Neural progenitor cell (in vitro differentiated cells): ENCODE measurements at regions not wholly inside any gene's neighbourhood (a gene's known extent, or its start where the extent isn't known, plus 50 kb on each side); places are given as distances from the start of the nearest gene placed in this dataset.

Experiments
- DNase-seq: peaks from one replicate; pipeline ENCODE4 v3.0.0-alpha.2; 2016; ENCODE audit warnings: low spot score
- H2AFZ ChIP-seq: fragments of 200-600 bp; sonication (generic); replicated peaks from 2 replicates; pipeline ENCODE4 v1.6.1; 2016; ENCODE audit warnings: antibody characterized with exemption
- H3F3A ChIP-seq: fragments of 200-600 bp; sonication (generic); 2 replicates; pipeline ENCODE4 v1.6.1; 2016; ENCODE audit warnings: antibody characterized with exemption, low read depth
- H3K27ac ChIP-seq: fragments of 200-600 bp; sonication (generic); 2 replicates; pipeline ENCODE4 v1.5.1; 2016; ENCODE audit warnings: mild to moderate bottlenecking
- H3K27me3 ChIP-seq: fragments of 200-600 bp; sonication (generic); 2 replicates; pipeline ENCODE4 v1.6.1; 2016; ENCODE audit warnings: mild to moderate bottlenecking, moderate library complexity
- H3K36me3 ChIP-seq: fragments of 200-600 bp; sonication (generic); 2 replicates; pipeline ENCODE4 v1.5.1; 2016
- H3K4me1 ChIP-seq: fragments of 200-600 bp; sonication (generic); 2 replicates; pipeline ENCODE4 v1.6.1; 2016; ENCODE audit warnings: mixed run types
- H3K4me2 ChIP-seq: fragments of 200-600 bp; sonication (generic); 2 replicates; pipeline ENCODE4 v1.6.1; 2016
- H3K4me3 ChIP-seq: fragments of 200-600 bp; sonication (generic); 2 replicates; pipeline ENCODE4 v1.5.1; 2016
- H3K79me2 ChIP-seq: fragments of 200-600 bp; sonication (generic); 2 replicates; pipeline ENCODE4 v1.6.1; 2016; ENCODE audit warnings: low read depth
- H3K9ac ChIP-seq: fragments of 200-600 bp; sonication (generic); 2 replicates; pipeline ENCODE4 v1.6.1; 2016
- H3K9me3 ChIP-seq: fragments of 200-600 bp; sonication (generic); 2 replicates; pipeline ENCODE4 v1.5.1; 2016; ENCODE audit warnings: low read depth
- H4K20me1 ChIP-seq: fragments of 200-600 bp; sonication (generic); 2 replicates; pipeline ENCODE4 v1.6.1; 2016; ENCODE audit warnings: low read depth
- H3K27ac Mint-ChIP-seq: 3 replicates; pipeline ENCODE4 v1.8.0; 2021; ENCODE audit warnings: mixed read lengths
- H3K27me3 Mint-ChIP-seq: 2 replicates; pipeline ENCODE4 v1.8.0; 2022; ENCODE audit warnings: low read depth, mild to moderate bottlenecking, inconsistent platforms, moderate library complexity, mixed read lengths; ENCODE audit not compliant: insufficient read depth
- H3K36me3 Mint-ChIP-seq: 3 replicates; pipeline ENCODE4 v1.8.0; 2021; ENCODE audit warnings: mixed read lengths
- H3K4me1 Mint-ChIP-seq: 3 replicates; pipeline ENCODE4 v1.8.0; 2021; ENCODE audit warnings: mixed read lengths
- H3K4me3 Mint-ChIP-seq: 3 replicates; pipeline ENCODE4 v1.8.0; 2021; ENCODE audit warnings: mild to moderate bottlenecking, moderate library complexity, mixed read lengths
- H3K9me3 Mint-ChIP-seq: 3 replicates; pipeline ENCODE4 v1.8.0; 2020; ENCODE audit warnings: mixed read lengths
- EZH2 ChIP-seq: fragments of 200-600 bp; sonication (generic); IDR thresholded peaks from 2 replicates; pipeline ENCODE4 v1.6.1; 2017; ENCODE audit warnings: antibody characterized with exemption, mild to moderate bottlenecking, moderate library complexity
- EZH2phosphoT487 ChIP-seq: fragments of 200-600 bp; sonication (generic); IDR thresholded peaks from 2 replicates; pipeline ENCODE4 v1.6.1; 2017; ENCODE audit warnings: antibody characterized with exemption
- TF ChIP-seq, protein P1 (sequence below): fragments of 200-600 bp; sonication (generic); IDR thresholded peaks from 2 replicates; pipeline ENCODE4 v1.5.1; 2017; ENCODE audit warnings: antibody characterized with exemption, mild to moderate bottlenecking

GRCh38 chr12:13745111-13745860 is 236.1 kb downstream of the GRIN2B start:
- no peaks in the 10 kb centered on the region for H3K36me3 Mint-ChIP-seq
- Histone ChIP-seq H2AFZ (no peak overlapping the region), H3K36me3 (no peaks in the 10 kb centered on the region), H3K27ac (peak overlapping the region; percentile 85), H4K20me1 (no peaks in the 10 kb centered on the region), H3K4me1 (peaks cover 75% of the 10 kb centered on the region), H3K9me3 (no peaks in the 10 kb centered on the region), H3K9ac (no peak overlapping the region), H3K79me2 (no peaks in the 10 kb centered on the region), H3K27me3 (no peaks in the 10 kb centered on the region), H3K4me3 (peak overlapping the region; percentile 31), H3K4me2 (peak overlapping the region; percentile 77), H3F3A (peaks cover 52% of the 10 kb centered on the region)
- TF ChIP-seq EZH2, result no peak
- TF ChIP-seq, protein P1, sequence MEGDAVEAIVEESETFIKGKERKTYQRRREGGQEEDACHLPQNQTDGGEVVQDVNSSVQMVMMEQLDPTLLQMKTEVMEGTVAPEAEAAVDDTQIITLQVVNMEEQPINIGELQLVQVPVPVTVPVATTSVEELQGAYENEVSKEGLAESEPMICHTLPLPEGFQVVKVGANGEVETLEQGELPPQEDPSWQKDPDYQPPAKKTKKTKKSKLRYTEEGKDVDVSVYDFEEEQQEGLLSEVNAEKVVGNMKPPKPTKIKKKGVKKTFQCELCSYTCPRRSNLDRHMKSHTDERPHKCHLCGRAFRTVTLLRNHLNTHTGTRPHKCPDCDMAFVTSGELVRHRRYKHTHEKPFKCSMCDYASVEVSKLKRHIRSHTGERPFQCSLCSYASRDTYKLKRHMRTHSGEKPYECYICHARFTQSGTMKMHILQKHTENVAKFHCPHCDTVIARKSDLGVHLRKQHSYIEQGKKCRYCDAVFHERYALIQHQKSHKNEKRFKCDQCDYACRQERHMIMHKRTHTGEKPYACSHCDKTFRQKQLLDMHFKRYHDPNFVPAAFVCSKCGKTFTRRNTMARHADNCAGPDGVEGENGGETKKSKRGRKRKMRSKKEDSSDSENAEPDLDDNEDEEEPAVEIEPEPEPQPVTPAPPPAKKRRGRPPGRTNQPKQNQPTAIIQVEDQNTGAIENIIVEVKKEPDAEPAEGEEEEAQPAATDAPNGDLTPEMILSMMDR, result no peak
- no peak for TF ChIP-seq EZH2phosphoT487
- H3K27me3 Mint-ChIP-seq, result peaks cover 10% of the 10 kb centered on the region
- peaks cover 61% of the 10 kb centered on the region for H3K4me1 Mint-ChIP-seq
- peak overlapping the region; percentile 64 for H3K4me3 Mint-ChIP-seq
- DNase-seq, result peak; percentile 73
- H3K9me3 Mint-ChIP-seq, result peaks cover 4% of the 10 kb centered on the region
- H3K27ac Mint-ChIP-seq, result peak overlapping the region; percentile 81

DNA sequence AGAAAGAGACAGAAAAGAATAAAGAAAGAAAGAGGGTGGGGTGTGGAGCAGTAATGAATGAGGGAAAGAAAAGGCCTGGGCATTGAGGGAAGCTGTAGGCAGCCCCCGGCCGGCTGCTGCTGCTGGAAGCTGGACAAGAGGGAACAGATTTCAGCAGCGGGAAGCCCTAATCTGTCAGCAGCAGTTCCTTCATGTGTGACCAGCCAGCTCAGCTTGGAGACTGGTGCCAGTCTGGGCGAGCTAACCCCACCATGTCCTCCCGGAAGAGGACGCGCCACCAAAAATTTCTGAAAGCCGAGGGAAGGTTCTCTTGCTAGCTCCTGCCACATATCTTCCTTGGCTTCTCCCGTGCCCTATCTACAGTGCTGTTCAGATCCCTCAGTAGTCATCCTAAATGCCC is 236.8 kb downstream of the GRIN2B start:
- Mint-ChIP-seq H3K27ac (peak overlapping the region; percentile 81), H3K4me1 (peaks cover 58% of the 10 kb centered on the region), H3K36me3 (no peaks in the 10 kb centered on the region)

DNA sequence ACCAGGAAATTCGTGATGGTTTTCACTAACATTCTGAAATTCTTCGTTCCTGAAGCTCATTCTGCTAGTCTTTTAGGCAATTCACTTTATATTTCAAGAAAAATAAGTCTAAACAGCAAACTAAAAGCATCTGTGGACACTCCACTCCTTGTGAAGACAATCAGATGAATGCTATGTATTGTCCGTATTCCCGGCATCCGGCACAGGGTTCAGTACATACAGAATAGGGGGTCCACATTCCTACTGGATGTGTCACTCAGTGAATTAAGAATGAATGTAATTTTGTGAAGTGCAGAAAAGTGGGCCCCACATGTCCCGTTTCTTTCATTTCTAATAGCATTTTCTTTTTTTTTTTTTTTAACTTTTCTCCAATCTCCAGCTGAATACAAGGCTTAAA is 241.3 kb downstream of the GRIN2B start:
- H3K4me2 ChIP-seq, result no peak overlapping the region
- Mint-ChIP-seq H3K27me3 (peaks cover 7% of the 10 kb centered on the region), H3K4me1 (peaks cover 32% of the 10 kb centered on the region), H3K36me3 (no peaks in the 10 kb centered on the region), H3K4me3 (no peak overlapping the region), H3K9me3 (peaks cover 4% of the 10 kb centered on the region), H3K27ac (no peak overlapping the region)
- H2AFZ ChIP-seq, result peak overlapping the region; percentile 10
- no peaks in the 10 kb centered on the region for H3K27me3 ChIP-seq
- no peaks in the 10 kb centered on the region for H4K20me1 ChIP-seq
- H3K9me3 ChIP-seq, result no peaks in the 10 kb centered on the region
- no peaks in the 10 kb centered on the region for H3K36me3 ChIP-seq
- peaks cover 27% of the 10 kb centered on the region for H3K4me1 ChIP-seq
- H3K4me3 ChIP-seq, result no peak overlapping the region
- H3K79me2 ChIP-seq, result no peaks in the 10 kb centered on the region
- no peak overlapping the region for H3K9ac ChIP-seq
- no peak overlapping the region for H3K27ac ChIP-seq
- TF ChIP-seq EZH2, result no peak
- TF ChIP-seq, protein P1, result no peak
- no peak for TF ChIP-seq EZH2phosphoT487
- DNase-seq, result no peak
- H3F3A ChIP-seq, result peaks cover 21% of the 10 kb centered on the region

More for the DNA sequence above, 236.8 kb downstream of the GRIN2B start:
- Histone ChIP-seq H3K9ac (no peak overlapping the region), H3K4me3 (peak overlapping the region; percentile 31), H3K4me1 (peaks cover 67% of the 10 kb centered on the region), H3K79me2 (no peaks in the 10 kb centered on the region), H3K36me3 (no peaks in the 10 kb centered on the region), H2AFZ (no peak overlapping the region), H3K27ac (peak overlapping the region; percentile 85), H3F3A (peaks cover 46% of the 10 kb centered on the region), H3K4me2 (peak overlapping the region; percentile 77), H3K27me3 (no peaks in the 10 kb centered on the region), H4K20me1 (no peaks in the 10 kb centered on the region), H3K9me3 (no peaks in the 10 kb centered on the region)
- DNase-seq, result peak; percentile 87
- Mint-ChIP-seq H3K9me3 (peaks cover 4% of the 10 kb centered on the region), H3K27me3 (peaks cover 10% of the 10 kb centered on the region), H3K4me3 (peak overlapping the region; percentile 64)
- TF ChIP-seq, protein P1, result no peak
- TF ChIP-seq EZH2phosphoT487 (no peak), EZH2 (no peak)
